ENCODE measurements at regions not wholly inside any gene's neighbourhood (a gene's known extent, or its start where the extent isn't known, plus 50 kb on each side); places are given as distances from the start of the nearest gene placed in this dataset.

GRCh38 chr12:75868501-75868900 lies 163.1 kb downstream of the PHLDA1 start:
- no peak for DNase-seq (ENCODE audit: low spot score)
- no peak overlapping the region for H3K27ac ChIP-seq
- TF ChIP-seq CTCF (IDR thresholded peaks at IDR 0.05) = no peak
- no peak overlapping the region for H3K4me3 ChIP-seq

- TF ChIP-seq CTCF (IDR thresholded peaks at IDR 0.05) = no peak
- no peak for DNase-seq (ENCODE audit: low spot score)
- no peak overlapping the region for H3K27ac ChIP-seq
- H3K4me3 ChIP-seq = no peak overlapping the region
These were observed 166.3 kb downstream of the PHLDA1 start for GRCh38 chr12:75865315-75865714.

- H3K27ac ChIP-seq = no peak overlapping the region
- no peak for TF ChIP-seq CTCF (IDR thresholded peaks at IDR 0.05)
- H3K4me3 ChIP-seq = no peak overlapping the region
- no peak for DNase-seq (ENCODE audit: low spot score)
These were observed 167.4 kb downstream of the PHLDA1 start for GRCh38 chr12:75864161-75864560.

- TF ChIP-seq CTCF (IDR thresholded peaks at IDR 0.05) = no peak
- DNase-seq (ENCODE audit: low spot score) = no peak
- Histone ChIP-seq H3K4me3 (no peak overlapping the region), H3K27ac (no peak overlapping the region)
These were observed 168.0 kb downstream of the PHLDA1 start for GRCh38 chr12:75863533-75863932.

GRCh38 chr12:75862692-75863471 lies 168.7 kb downstream of the PHLDA1 start:
- DNase-seq (ENCODE audit: low spot score) = no peak
- no peak overlapping the region for H3K27ac ChIP-seq
- no peak for TF ChIP-seq CTCF (IDR thresholded peaks at IDR 0.05)
- no peak overlapping the region for H3K4me3 ChIP-seq

- no peak for TF ChIP-seq CTCF (IDR thresholded peaks at IDR 0.05)
- DNase-seq (ENCODE audit: low spot score) = no peak
- Histone ChIP-seq H3K4me3 (no peak overlapping the region), H3K27ac (no peak overlapping the region)
These were observed 171.7 kb downstream of the PHLDA1 start for GRCh38 chr12:75859868-75860267.

GRCh38 chr12:75856235-75856634 lies 175.3 kb downstream of the PHLDA1 start:
- no peak for DNase-seq (ENCODE audit: low spot score)
- Histone ChIP-seq H3K27ac (no peak overlapping the region), H3K4me3 (no peak overlapping the region)
- no peak for TF ChIP-seq CTCF (IDR thresholded peaks at IDR 0.05)

All from coronary artery (tissue), 2 donors.